ENCODE measurements at regions not wholly inside any gene's neighbourhood (a gene's known extent, or its start where the extent isn't known, plus 50 kb on each side); places are given as distances from the start of the nearest gene placed in this dataset.
A peak's percentile ranks its signal among the peaks of the same experiment; 100 is the strongest.

DNA sequence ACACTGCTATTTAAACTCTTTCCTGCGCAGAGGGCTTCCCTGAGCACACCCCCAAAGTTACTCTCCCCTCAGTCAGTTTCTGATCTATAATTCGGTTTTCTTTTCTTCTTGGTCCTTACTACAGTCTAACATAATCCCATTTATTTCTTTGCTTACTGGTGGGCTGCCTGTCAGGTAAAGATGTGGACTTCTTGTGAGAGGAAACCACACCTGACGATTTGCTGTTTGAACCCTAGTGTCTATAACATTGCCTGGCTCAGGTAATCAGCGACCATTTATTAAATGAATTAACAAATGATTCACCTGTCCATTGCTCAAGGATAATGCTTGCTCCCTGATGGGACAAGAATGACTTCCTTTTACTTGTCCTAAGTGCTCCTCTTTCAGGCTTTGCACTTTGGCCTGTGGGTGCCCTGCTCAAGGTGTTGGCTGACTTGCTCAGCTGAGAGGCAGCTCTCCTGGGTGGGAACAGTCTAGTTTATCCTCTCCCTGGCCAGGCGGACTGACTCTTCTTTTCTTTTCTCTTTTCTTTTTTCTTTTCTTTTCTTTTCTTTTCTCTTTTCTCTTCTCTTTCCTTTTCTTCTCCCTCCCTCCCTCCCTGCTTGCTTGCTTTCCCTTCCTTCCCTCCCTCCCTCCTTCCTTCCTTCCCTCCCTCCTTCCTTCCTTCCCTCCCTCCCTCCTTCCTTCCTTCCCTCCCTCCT lies 233.1 kb downstream of the BCAS1 start:
- no peak for DNase-seq (ENCODE audit: low spot score)

GRCh38 chr20:53834749-53835148 lies 235.6 kb downstream of the BCAS1 start:
- DNase-seq (ENCODE audit: low spot score): no peak

GRCh38 chr20:53834062-53834442 lies 236.3 kb downstream of the BCAS1 start:
- no peak for DNase-seq (ENCODE audit: low spot score)

DNA sequence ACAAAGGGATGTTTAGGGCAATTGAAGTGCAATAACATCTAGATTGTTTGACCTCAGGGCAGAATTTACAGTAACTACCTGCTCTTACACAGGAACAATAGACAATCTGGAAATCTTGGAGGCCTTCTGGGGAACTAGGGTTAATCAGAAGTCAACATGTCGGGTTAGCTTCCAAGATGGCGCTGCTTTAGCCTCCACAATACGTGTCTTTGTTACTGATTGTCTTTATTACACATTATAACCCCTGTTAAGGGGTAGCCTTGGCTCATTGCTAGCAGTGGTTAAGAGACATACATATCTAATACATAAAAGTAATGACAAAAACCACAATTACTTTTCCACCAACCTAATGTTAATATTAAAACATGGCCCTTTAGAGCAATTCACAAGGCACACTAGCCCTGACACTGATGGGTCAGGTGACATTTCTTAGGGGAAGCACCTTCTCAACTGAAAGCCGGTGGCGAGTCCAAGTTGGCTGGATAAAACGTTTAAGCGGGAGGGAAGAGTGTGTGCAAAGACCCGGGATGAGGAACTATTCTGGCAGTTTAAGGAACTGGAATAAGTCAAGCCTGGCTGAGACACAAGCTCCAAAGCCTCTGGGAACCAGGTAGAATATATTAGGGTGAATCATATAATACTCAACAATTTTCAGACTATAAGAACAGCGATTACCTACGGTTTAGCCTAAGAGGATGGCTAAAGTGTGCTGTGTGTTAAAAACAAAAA lies 236.9 kb downstream of the BCAS1 start:
- DNase-seq (ENCODE audit: low spot score): no peak

GRCh38 chr20:53832499-53832898 lies 237.9 kb downstream of the BCAS1 start:
- no peak for DNase-seq (ENCODE audit: low spot score)

GRCh38 chr20:53831812-53832211 lies 238.2 kb upstream of the ZNF217 start:
- no peak for DNase-seq (ENCODE audit: low spot score)

GRCh38 chr20:53831228-53831627 lies 237.6 kb upstream of the ZNF217 start:
- DNase-seq (ENCODE audit: low spot score): no peak

DNA sequence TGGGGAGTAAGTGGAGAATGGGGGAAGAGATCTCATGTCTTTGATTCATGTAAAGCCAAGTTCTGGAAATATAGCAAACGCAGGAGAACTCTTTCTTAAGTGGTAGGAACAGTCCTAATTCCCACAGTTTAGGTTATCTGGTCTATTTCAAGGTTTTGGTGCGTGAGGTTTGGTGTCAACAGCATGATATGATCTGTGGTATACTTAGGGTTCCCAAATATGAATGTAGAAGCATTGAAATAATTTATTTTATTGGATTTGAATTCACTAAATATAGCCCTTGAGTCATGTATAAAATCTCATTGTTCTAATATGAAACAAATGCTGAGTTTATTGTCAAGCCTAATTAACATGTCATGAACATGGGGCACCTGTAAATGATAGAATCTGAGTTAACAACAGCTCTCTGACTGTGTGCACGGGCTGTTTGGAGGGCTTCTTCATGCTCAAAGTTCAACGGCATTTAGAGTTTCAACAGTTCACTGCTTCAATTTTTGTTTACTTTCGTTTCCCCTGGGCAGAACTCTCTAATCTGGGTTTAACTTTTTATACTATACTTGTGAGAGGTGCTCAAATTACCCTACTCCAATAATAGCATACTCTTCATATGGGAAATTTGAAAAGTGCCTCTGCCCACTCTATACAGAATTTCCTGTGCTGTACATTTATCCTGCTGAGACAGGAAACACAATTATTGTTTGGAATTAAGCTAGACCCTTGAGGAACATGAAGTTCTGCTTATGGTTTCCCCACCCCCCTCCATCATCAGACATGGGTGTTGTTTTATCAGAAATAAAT lies 236.3 kb upstream of the ZNF217 start:
- no peak for DNase-seq (ENCODE audit: low spot score)

- no peak for DNase-seq (ENCODE audit: low spot score)
Measured at GRCh38 chr20:53829255-53829723, 235.7 kb upstream of the ZNF217 start.

- no peak for DNase-seq (ENCODE audit: low spot score)
Measured at GRCh38 chr20:53828682-53829254, 235.1 kb upstream of the ZNF217 start.

- DNase-seq (ENCODE audit: low spot score): peak; percentile 56
Measured at GRCh38 chr20:53828088-53828681, 234.5 kb upstream of the ZNF217 start.

GRCh38 chr20:53827292-53828087 lies 233.9 kb upstream of the ZNF217 start:
- DNase-seq (ENCODE audit: low spot score): no peak

GRCh38 chr20:53826597-53827291 lies 233.1 kb upstream of the ZNF217 start:
- no peak for DNase-seq (ENCODE audit: low spot score)

GRCh38 chr20:53826090-53826489 lies 232.5 kb upstream of the ZNF217 start:
- no peak for DNase-seq (ENCODE audit: low spot score)

- no peak for DNase-seq (ENCODE audit: low spot score)
Measured at GRCh38 chr20:53825282-53825681, 231.6 kb upstream of the ZNF217 start.

- DNase-seq (ENCODE audit: low spot score): no peak
Measured at GRCh38 chr20:53824779-53825178, 231.1 kb upstream of the ZNF217 start.

- no peak for DNase-seq (ENCODE audit: low spot score)
Measured at GRCh38 chr20:53823121-53823764, 229.6 kb upstream of the ZNF217 start.

- DNase-seq (ENCODE audit: low spot score): no peak
Measured at GRCh38 chr20:53822534-53822933, 228.9 kb upstream of the ZNF217 start.

DNA sequence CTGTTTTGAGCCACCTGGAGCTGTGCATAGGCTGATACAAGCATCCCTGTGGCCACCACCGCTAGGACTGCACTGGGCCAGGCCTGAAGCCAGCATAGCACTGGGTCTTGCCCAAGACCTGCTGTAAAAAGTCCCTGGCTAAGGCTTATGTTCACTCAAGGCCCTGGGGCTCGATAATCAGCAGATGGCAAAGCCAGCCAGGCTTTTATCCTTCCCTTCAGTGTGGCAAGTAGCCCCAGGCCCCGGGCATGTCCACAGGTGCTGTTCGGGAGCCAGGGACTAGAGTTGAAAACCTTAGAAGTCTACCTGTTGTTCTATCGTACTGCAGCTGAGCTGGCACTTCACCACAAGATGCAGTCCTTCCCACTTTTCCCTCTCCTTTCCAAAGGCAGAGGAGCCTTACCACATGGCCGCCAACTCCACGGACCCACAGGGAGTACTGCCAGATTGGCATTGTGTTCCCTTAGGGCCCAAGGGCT lies 226.4 kb upstream of the ZNF217 start:
- no peak for DNase-seq (ENCODE audit: low spot score)

All from D341Med (cell line).